Right lobe of liver (tissue), 6 donors: ENCODE measurements at regions not wholly inside any gene's neighbourhood (a gene's known extent, or its start where the extent isn't known, plus 50 kb on each side); places are given as distances from the start of the nearest gene placed in this dataset.

Experiments
- ATAC-seq, 4 donors: fragments of 200-7000 bp; cut with Tn5 transposase; one replicate each; pipeline ENCODE4 v1.9.1; 2020; ENCODE audit warnings: mild to moderate bottlenecking in 4 of 4, moderate library complexity in 4 of 4
- DNase-seq, 3 donors: peaks; one replicate each; pipeline ENCODE4 v3.0.0-alpha.2; 2020
- H3K27ac ChIP-seq, 3 donors: fragments of 200-600 bp; one replicate each; pipeline ENCODE4 v1.8.0; 2022
- H3K27me3 ChIP-seq, 2 donors: fragments of 200-600 bp; one replicate each; pipeline ENCODE4 v1.8.0; 2022
- H3K36me3 ChIP-seq, 4 donors: fragments of 200-600 bp; sonication (generic) in 1 of 4; one replicate each; pipeline versions ENCODE4 v1.5.1 to v1.8.0; 2017 to 2022; ENCODE audit warnings: control low read depth in 1 of 4
- H3K4me1 ChIP-seq, 4 donors: fragments of 200-600 bp; sonication (generic) in 1 of 4; one replicate each; pipeline versions ENCODE4 v1.5.1 to v1.8.0; 2017 to 2022; ENCODE audit warnings: control low read depth in 1 of 4
- H3K4me3 ChIP-seq, 3 donors: fragments of 200-600 bp; one replicate each; pipeline ENCODE4 v1.8.0; 2022
- H3K9me3 ChIP-seq, 4 donors: fragments of 200-600 bp; sonication (generic) in 1 of 4; one replicate each; pipeline versions ENCODE4 v1.5.1 to v1.8.0; 2017 to 2022; ENCODE audit warnings: control low read depth in 1 of 4
- CTCF ChIP-seq, 4 donors: fragments of 200-600 bp in 3 of 4; fragments of 450-650 bp in 1 of 4; IDR thresholded peaks; one replicate each; pipeline versions ENCODE4 v1.5.1 to v1.8.0; 2016 to 2022; ENCODE audit warnings: antibody characterized with exemption in 4 of 4, mild to moderate bottlenecking in 2 of 4
- POLR2A ChIP-seq: fragments of 450-650 bp; IDR thresholded peaks from one replicate; pipeline ENCODE4 v1.6.1; 2017; ENCODE audit warnings: antibody characterized with exemption, mild to moderate bottlenecking
- WGBS: methylation state at CpG from one replicate; pipeline ENCODE4 v1.1.6; 2018; ENCODE audit warnings: low coverage, low lambda C conversion rate; ENCODE audit not compliant: insufficient coverage; ENCODE audit errors: missing lambda C conversion rate; 5-methylcytosine and 5-hydroxymethylcytosine counted together
- intact Hi-C, 2 donors: fragments of 100-400 bp; cut with DNase I; formaldehyde crosslinking; loops; one replicate each; pipeline versions ENCODE4 v1.11.2 to v1.14.1; 2022
- donor health status: DM: no; HTN: yes; CAD: no.
- donor health status: DM: no; HTN: no; CAD: no.
- donor health status: DM: no; HTN: no; CAD: no.
- donor health status: DM: no; HTN: yes; CAD: no.
- donor health status: DM: no; HTN: yes; CAD: no.

- intact Hi-C loops = no loop called here
- no peak for DNase-seq
- WGBS = 70% methylated on average over 4 of the region's 9 CpGs
- no peaks in the 10 kb centered on the region for H3K36me3 ChIP-seq
- no peaks in the 10 kb centered on the region for H3K4me1 ChIP-seq
- no peak overlapping the region for H3K4me3 ChIP-seq
- H3K27ac ChIP-seq = no peak overlapping the region
- no peak for ATAC-seq
- TF ChIP-seq CTCF (IDR thresholded peaks at IDR 0.05) (no peak), POLR2A (no peak)
- H3K27me3 ChIP-seq = no peaks in the 10 kb centered on the region
- H3K9me3 ChIP-seq = no peaks in the 10 kb centered on the region
Observed at GRCh38 chr5:173750538-173751265, 134.3 kb upstream of the BOD1 start.

GRCh38 chr5:173751266-173751600 lies 134.8 kb upstream of the BOD1 start:
- H3K4me1 ChIP-seq = no peaks in the 10 kb centered on the region
- no peak overlapping the region for H3K27ac ChIP-seq
- H3K4me3 ChIP-seq = no peak overlapping the region
- H3K9me3 ChIP-seq = no peaks in the 10 kb centered on the region
- no peaks in the 10 kb centered on the region for H3K36me3 ChIP-seq
- TF ChIP-seq CTCF (IDR thresholded peaks at IDR 0.05) = no peak
- no peak for TF ChIP-seq POLR2A
- ATAC-seq = no peak
- no peak for DNase-seq
- intact Hi-C loops = no loop called here
- WGBS = 70% methylated on average over 2 of the region's 5 CpGs
- no peaks in the 10 kb centered on the region for H3K27me3 ChIP-seq

DNA sequence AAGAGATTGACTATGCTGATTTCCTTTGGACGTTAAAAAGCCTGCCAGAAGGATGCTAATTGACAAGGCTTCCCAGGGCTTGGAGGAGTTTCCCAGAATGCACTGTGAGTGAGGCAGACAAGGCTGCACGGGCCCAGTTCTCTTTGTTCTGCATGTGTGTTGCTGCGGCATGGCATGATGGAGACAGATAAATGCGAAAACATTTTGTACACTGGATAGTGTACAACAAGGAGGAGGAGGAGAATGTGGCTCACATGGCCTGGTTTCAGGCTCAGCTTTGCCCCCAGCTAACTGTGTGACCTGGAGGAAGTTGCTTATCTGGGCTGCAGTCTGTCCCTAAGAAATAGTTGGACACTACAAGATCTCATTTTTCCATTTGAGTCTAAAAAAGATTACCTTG lies 135.5 kb upstream of the CPEB4 start:
- H3K4me1 ChIP-seq = no peaks in the 10 kb centered on the region
- 69% methylated on average over 1 of the region's 4 CpGs for WGBS
- H3K4me3 ChIP-seq = no peak overlapping the region
- intact Hi-C loops = no loop called here
- no peak for DNase-seq
- H3K36me3 ChIP-seq = no peaks in the 10 kb centered on the region
- no peak for TF ChIP-seq POLR2A
- no peak for TF ChIP-seq CTCF (IDR thresholded peaks at IDR 0.05)
- no peaks in the 10 kb centered on the region for H3K9me3 ChIP-seq
- no peak for ATAC-seq
- no peak overlapping the region for H3K27ac ChIP-seq
- no peaks in the 10 kb centered on the region for H3K27me3 ChIP-seq

GRCh38 chr5:173753307-173754168 lies 134.6 kb upstream of the CPEB4 start:
- ATAC-seq (no peak), DNase-seq (no peak)
- 65% methylated on average over 3 of the region's 15 CpGs for WGBS
- H3K27ac ChIP-seq = no peak overlapping the region
- no peaks in the 10 kb centered on the region for H3K4me1 ChIP-seq
- H3K9me3 ChIP-seq = no peaks in the 10 kb centered on the region
- intact Hi-C loops = no loop called here
- H3K27me3 ChIP-seq = no peaks in the 10 kb centered on the region
- TF ChIP-seq CTCF (IDR thresholded peaks at IDR 0.05) (no peak), POLR2A (no peak)
- no peak overlapping the region for H3K4me3 ChIP-seq
- no peaks in the 10 kb centered on the region for H3K36me3 ChIP-seq
